ENCODE measurements at regions not wholly inside any gene's neighbourhood (a gene's known extent, or its start where the extent isn't known, plus 50 kb on each side); places are given as distances from the start of the nearest gene placed in this dataset.

- Histone ChIP-seq H3K4me1 (ENCODE audit: control insufficient read depth in 1 of 2, insufficient read depth in 2 of 2, low read depth in 1 of 2, low read length in 1 of 2) (no peaks in the 10 kb centered on the region), H3K9ac (no peak overlapping the region), H3K79me2 (ENCODE audit: insufficient read depth) (no peaks in the 10 kb centered on the region), H4K20me1 (ENCODE audit: insufficient read depth) (no peaks in the 10 kb centered on the region), H3K4me3 (ENCODE audit: low read depth in 2 of 2, low read length in 1 of 2) (no peak overlapping the region), H3K9me2 (no peaks in the 10 kb centered on the region), H3K36me3 (replicated peaks in 1 of 2; ENCODE audit: control insufficient read depth in 1 of 2, insufficient read depth in 2 of 2, low read length in 1 of 2) (no peaks in the 10 kb centered on the region), H3K9me3 (no peaks in the 10 kb centered on the region), H3K4me2 (no peak overlapping the region), H3K27ac (ENCODE audit: low read depth in 2 of 2, low read length in 1 of 2) (no peak overlapping the region), H3F3A (replicated peaks; ENCODE audit: insufficient read depth) (no peaks in the 10 kb centered on the region), H3K27me3 (ENCODE audit: insufficient read depth) (no peaks in the 10 kb centered on the region), H2AFZ (ENCODE audit: low read depth) (no peak overlapping the region)
- POLR2A ChIA-PET: no interaction called here
- DNase-seq: no peak
- 70% methylated on average over 5 of the region's 5 CpGs for WGBS (ENCODE audit: low lambda C conversion rate)
- CTCF ChIA-PET: interaction anchor here (0.7 kb wide), 1 partner anchor 202 kb away, joined by 3 read pairs; no protein-coding TSS in a partner anchor
- TF ChIP-seq USF2 (IDR thresholded peaks at IDR 0.05; ENCODE audit: borderline replicate concordance, low read depth, low read length) (no peak), GABPA (IDR thresholded peaks at IDR 0.05; ENCODE audit: low read depth) (no peak), REST (IDR thresholded peaks at IDR 0.05; ENCODE audit: low read depth, low read length) (no peak), RFX5 (IDR thresholded peaks at IDR 0.05; ENCODE audit: low read length) (no peak), USF1 (IDR thresholded peaks at IDR 0.05; ENCODE audit: borderline replicate concordance, low read depth) (no peak), TAF1 (IDR thresholded peaks at IDR 0.05; ENCODE audit: borderline replicate concordance, low read depth, low read length) (no peak), IRF3 (IDR thresholded peaks at IDR 0.05; ENCODE audit: low read depth, low read length) (no peak), FOXJ3 (CRISPR knock-in tag; IDR thresholded peaks at IDR 0.05) (no peak), EP300 (IDR thresholded peaks at IDR 0.05; ENCODE audit: borderline replicate concordance in 1 of 2, low read depth in 1 of 2, low read length in 1 of 2) (no peak), GATA2 (CRISPR knock-in tag; IDR thresholded peaks at IDR 0.05) (no peak), JUND (IDR thresholded peaks at IDR 0.05) (no peak), SMC3 (IDR thresholded peaks at IDR 0.05; ENCODE audit: low read depth, low read length) (no peak)
- TF ChIP-seq, protein P1, sequence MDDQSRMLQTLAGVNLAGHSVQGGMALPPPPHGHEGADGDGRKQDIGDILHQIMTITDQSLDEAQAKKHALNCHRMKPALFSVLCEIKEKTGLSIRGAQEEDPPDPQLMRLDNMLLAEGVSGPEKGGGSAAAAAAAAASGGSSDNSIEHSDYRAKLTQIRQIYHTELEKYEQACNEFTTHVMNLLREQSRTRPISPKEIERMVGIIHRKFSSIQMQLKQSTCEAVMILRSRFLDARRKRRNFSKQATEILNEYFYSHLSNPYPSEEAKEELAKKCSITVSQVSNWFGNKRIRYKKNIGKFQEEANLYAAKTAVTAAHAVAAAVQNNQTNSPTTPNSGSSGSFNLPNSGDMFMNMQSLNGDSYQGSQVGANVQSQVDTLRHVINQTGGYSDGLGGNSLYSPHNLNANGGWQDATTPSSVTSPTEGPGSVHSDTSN (IDR thresholded peaks at IDR 0.05): no peak
- TF ChIP-seq, protein P2, sequence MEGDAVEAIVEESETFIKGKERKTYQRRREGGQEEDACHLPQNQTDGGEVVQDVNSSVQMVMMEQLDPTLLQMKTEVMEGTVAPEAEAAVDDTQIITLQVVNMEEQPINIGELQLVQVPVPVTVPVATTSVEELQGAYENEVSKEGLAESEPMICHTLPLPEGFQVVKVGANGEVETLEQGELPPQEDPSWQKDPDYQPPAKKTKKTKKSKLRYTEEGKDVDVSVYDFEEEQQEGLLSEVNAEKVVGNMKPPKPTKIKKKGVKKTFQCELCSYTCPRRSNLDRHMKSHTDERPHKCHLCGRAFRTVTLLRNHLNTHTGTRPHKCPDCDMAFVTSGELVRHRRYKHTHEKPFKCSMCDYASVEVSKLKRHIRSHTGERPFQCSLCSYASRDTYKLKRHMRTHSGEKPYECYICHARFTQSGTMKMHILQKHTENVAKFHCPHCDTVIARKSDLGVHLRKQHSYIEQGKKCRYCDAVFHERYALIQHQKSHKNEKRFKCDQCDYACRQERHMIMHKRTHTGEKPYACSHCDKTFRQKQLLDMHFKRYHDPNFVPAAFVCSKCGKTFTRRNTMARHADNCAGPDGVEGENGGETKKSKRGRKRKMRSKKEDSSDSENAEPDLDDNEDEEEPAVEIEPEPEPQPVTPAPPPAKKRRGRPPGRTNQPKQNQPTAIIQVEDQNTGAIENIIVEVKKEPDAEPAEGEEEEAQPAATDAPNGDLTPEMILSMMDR (IDR thresholded peaks at IDR 0.05): no peak
Observed at GRCh38 chr3:182524711-182525401, 268.4 kb upstream of the ATP11B start.

All from SK-N-SH (cell line).